Panc1 (cell line): ENCODE measurements at regions not wholly inside any gene's neighbourhood (a gene's known extent, or its start where the extent isn't known, plus 50 kb on each side); places are given as distances from the start of the nearest gene placed in this dataset.

Experiments
- ATAC-seq: fragments of 200-7000 bp; cut with Tn5 transposase; 2 replicates; pipeline ENCODE4 v1.9.1; 2020; ENCODE audit warnings: mild to moderate bottlenecking, moderate library complexity
- BruUV-seq: library from RNA; stranded (reverse); fragments of 400-500 nt; replicated peaks from 2 replicates; lab custom pipeline; 2021; lab: Mats Ljungman, UMichigan
- CTCF ChIA-PET: fragments of 300-600 bp; sonication (Branson Sonifier 250); formaldehyde crosslinking; loops from one replicate; lab custom pipeline; 2022; ENCODE audit warnings: antibody characterized with exemption; lab: Charles Lee
- POLR2A ChIA-PET: fragments of 300-600 bp; sonication (Branson Sonifier 250); formaldehyde crosslinking; loops from one replicate; lab custom pipeline; 2022; ENCODE audit warnings: antibody characterized with exemption; lab: Charles Lee
- DNase-seq: peaks from one replicate; pipeline ENCODE4 v3.0.0-alpha.2; 2010; ENCODE audit warnings: low read depth, low spot score
- H3K27ac ChIP-seq: 2 replicates; pipeline ENCODE4 v1.5.1; 2011; ENCODE audit warnings: mild to moderate bottlenecking, low read length, inconsistent platforms
- H3K27me3 ChIP-seq: fragments of 200-500 bp; sonication (Bioruptor generic); 2 replicates; pipeline ENCODE4 v1.6.0; 2014; ENCODE audit warnings: low read length, inconsistent platforms; ENCODE audit not compliant: control insufficient read depth, insufficient read depth
- H3K36me3 ChIP-seq: fragments of 200-500 bp; sonication (Bioruptor generic); 2 replicates; pipeline ENCODE4 v1.5.1; 2014; ENCODE audit warnings: inconsistent platforms, mild to moderate bottlenecking, low read length, moderate library complexity; ENCODE audit not compliant: control insufficient read depth, insufficient read depth
- H3K4me1 ChIP-seq: 2 replicates; pipeline ENCODE4 v1.5.1; 2011; ENCODE audit warnings: inconsistent platforms, mild to moderate bottlenecking, low read length, moderate library complexity; ENCODE audit not compliant: control insufficient read depth, insufficient read depth
- H3K4me3 ChIP-seq, 2 experiments: 2 replicates each; pipeline ENCODE4 v1.5.1; 2011 to 2012; ENCODE audit warnings: low read depth in 2 of 2, low read length in 2 of 2, mild to moderate bottlenecking in 2 of 2, inconsistent platforms in 1 of 2, moderate library complexity in 1 of 2
- H3K9me3 ChIP-seq: fragments of 200-500 bp; sonication (Bioruptor generic); 2 replicates; pipeline ENCODE4 v1.5.1; 2014; ENCODE audit warnings: low read depth, mild to moderate bottlenecking, inconsistent platforms, low read length, moderate library complexity; ENCODE audit not compliant: control insufficient read depth, insufficient read depth
- CTCF ChIP-seq: fragments of 450-650 bp; IDR thresholded peaks from 2 replicates; pipeline ENCODE4 v1.5.1; 2017; ENCODE audit warnings: mild to moderate bottlenecking
- POLR2AphosphoS5 ChIP-seq: IDR thresholded peaks from 2 replicates; pipeline ENCODE4 v1.6.1; 2012; ENCODE audit warnings: mild to moderate bottlenecking, low read depth, low read length, moderate library complexity
- REST ChIP-seq, 2 experiments: IDR thresholded peaks; 2 replicates each; pipeline ENCODE4 v1.6.1; 2011 to 2012; ENCODE audit warnings: low read depth in 2 of 2, control low read depth in 1 of 2, low read length in 1 of 2, mild to moderate bottlenecking in 1 of 2, moderate library complexity in 1 of 2; ENCODE audit not compliant: insufficient read depth in 1 of 2
- SIN3A ChIP-seq: IDR thresholded peaks from 2 replicates; pipeline ENCODE4 v1.6.1; 2012; ENCODE audit warnings: low read depth, mild to moderate bottlenecking, low read length, moderate library complexity, borderline replicate concordance; ENCODE audit not compliant: insufficient read depth
- TCF7L2 ChIP-seq: IDR thresholded peaks from 2 replicates; pipeline ENCODE4 v1.6.1; 2011; ENCODE audit warnings: mild to moderate bottlenecking, low read depth, low read length, inconsistent platforms
- in situ Hi-C: cut with HindIII; loops from 2 replicates; pipeline ENCODE4 v1.10.0; 2016; ENCODE audit warnings: low sequenced_read_pairs, low pct_unique_long_range_greater_than_20kb
- intact Hi-C: fragments of 100-400 bp; cut with micrococcal nuclease; formaldehyde crosslinking; loops from one replicate; pipeline ENCODE4 v1.10.0; 2022; ENCODE audit not compliant: unreplicated experiment

GRCh38 chr16:11416228-11417001 is 71.2 kb downstream of the RMI2 start:
- ChIA-PET CTCF (interaction anchor here (0.5 kb wide), 2 partner anchors 10 to 233 kb away, joined by 3 read pairs; no protein-coding TSS in a partner anchor), POLR2A (no interaction called here)
- ATAC-seq (no peak), DNase-seq (no peak)
- no peaks in the 10 kb centered on the region for H3K4me1 ChIP-seq
- H3K9me3 ChIP-seq = no peaks in the 10 kb centered on the region
- no peak overlapping the region for H3K27ac ChIP-seq
- H3K27me3 ChIP-seq = no peaks in the 10 kb centered on the region
- intact Hi-C loops = no loop called here
- H3K36me3 ChIP-seq = no peaks in the 10 kb centered on the region
- in situ Hi-C loops = no loop called here
- H3K4me3 ChIP-seq = no peak overlapping the region
- TF ChIP-seq SIN3A = no peak
- no peak for TF ChIP-seq TCF7L2
- no peak for TF ChIP-seq REST (IDR thresholded peaks at IDR 0.05; ENCODE audit: insufficient read depth in 1 of 2, low read depth in 2 of 2, low read length in 1 of 2)
- TF ChIP-seq POLR2AphosphoS5 = no peak
- TF ChIP-seq CTCF = no peak
- no TSS peak for BruUV-seq

- CTCF ChIA-PET = no interaction called here
- Histone ChIP-seq H3K27ac (no peak overlapping the region), H3K9me3 (no peaks in the 10 kb centered on the region), H3K36me3 (no peaks in the 10 kb centered on the region), H3K27me3 (no peaks in the 10 kb centered on the region), H3K4me1 (no peaks in the 10 kb centered on the region), H3K4me3 (no peak overlapping the region)
- DNase-seq (no peak), ATAC-seq (no peak)
- no peak for TF ChIP-seq TCF7L2
- no peak for TF ChIP-seq POLR2AphosphoS5
- TF ChIP-seq REST (IDR thresholded peaks at IDR 0.05; ENCODE audit: insufficient read depth in 1 of 2, low read depth in 2 of 2, low read length in 1 of 2) = no peak
- TF ChIP-seq CTCF = no peak
- TF ChIP-seq SIN3A = no peak
- no TSS peak for BruUV-seq
- POLR2A ChIA-PET = no interaction called here
- in situ Hi-C loops = no loop called here
- intact Hi-C loops = no loop called here
Measured at GRCh38 chr16:11417487-11417886, 72.2 kb downstream of the RMI2 start.
